SW480 (cell line): ENCODE measurements at regions not wholly inside any gene's neighbourhood (a gene's known extent, or its start where the extent isn't known, plus 50 kb on each side); places are given as distances from the start of the nearest gene placed in this dataset.

Source experiments
- DNase-seq: peaks from one replicate; pipeline ENCODE4 v3.0.0-alpha.2; 2016; ENCODE audit warnings: low spot score

DNA sequence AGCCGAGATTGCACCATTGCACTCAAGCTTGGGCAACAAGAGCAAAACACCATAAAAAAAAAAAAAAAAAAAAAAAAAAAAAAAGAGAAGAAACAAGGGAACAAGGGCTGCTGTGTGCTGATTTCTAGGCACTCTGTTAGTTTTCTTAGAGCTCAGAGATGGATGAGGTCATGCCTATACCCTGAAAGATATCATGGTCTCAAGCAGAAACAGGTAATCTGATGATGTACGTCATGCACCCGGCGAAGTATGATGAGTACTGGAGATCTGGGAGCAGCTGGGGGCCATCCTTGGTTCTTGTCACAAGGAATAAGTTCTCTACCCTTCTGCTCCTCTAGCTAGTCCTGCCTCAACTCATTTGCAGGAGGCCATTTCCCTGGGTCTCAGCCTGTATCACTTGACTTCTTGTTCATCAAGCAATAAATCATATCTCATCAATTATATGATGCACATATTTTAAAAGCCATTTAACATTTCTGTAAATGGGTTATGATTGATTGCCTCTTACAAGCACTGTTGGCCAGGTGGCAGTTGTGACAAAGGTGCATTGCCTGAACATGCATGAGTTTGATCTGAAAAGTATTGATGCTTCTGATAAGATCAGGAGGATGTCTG, 517.2 kb downstream of the DHX35 start:
- DNase-seq = no peak

DNA sequence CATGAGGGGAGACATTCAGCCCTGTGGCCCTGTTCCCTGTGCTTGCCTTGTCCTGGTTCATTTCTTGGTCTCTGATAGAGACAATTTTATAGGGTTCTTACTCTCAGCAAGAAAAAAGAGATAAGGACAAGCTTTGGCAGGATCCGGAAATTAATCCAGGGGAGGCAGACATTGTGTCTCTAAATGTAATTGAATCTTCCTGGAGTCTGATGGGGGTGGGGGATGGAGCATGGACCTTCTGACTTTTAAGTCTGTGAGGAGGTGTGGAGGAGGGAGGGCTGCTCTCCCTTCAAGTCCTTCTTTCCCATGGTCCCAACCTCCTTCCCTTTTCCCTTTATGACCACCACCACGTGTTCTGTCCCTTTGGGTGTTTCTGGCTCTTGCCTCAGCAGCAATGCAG, 512.7 kb downstream of the DHX35 start:
- no peak for DNase-seq

DNA sequence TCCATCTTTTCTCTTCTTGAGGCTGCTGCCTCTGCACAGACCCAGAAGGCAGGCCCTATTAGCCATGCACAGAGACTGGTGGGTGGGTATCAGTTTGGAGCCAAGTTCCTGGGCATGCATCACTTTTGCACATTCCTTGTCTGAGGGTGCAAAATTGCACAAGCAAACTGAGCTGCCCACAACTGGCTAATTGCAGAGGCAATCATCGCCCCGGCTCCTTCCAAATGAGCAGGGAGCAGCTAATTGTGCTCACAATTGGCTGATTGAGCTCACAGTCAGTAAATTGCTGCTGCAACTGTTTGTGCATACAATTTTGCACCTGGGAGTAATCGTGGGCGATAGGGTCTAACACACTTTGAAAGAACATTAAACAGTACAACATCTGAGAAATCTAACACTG, 511.4 kb downstream of the DHX35 start:
- no peak for DNase-seq

DNA sequence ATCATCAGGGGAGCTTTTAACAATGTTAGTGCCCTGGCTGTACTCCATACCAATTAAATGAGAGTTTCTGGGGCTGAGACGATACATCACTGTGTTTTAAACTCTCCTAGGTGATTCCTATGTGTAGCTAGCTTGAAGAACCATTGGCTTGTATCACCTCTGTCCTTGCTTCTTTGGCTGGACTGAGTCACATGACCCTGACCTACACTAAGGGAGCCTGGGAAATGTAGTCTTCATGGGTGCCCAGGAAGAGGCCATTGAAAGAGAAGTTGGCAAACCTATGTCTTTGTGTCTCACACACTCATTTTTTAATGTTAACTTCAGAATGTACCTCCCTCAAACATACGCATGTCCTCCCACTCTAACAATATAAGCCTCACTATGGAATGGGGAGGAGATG, 506.6 kb downstream of the DHX35 start:
- DNase-seq = peak; percentile 43

DNA sequence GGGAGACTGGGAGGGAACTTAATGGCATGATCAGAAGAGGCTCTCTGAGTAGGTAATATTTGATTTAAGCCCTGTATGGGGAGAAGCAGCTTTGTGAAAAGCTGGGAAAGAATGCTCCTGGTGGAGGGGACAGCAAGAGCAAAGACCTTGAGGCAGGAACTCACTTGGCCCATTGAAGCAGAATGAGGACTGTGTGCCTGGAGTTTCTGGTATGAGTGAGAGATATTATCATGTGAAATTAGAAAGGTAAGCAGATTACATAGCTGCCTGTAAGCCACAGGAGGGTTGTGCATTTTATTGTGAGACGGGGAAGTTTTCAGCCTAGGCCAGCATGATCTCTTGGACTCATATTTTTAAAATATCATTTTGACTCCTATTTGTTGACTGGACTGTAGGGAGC, 502.1 kb downstream of the DHX35 start:
- no peak for DNase-seq

DNA sequence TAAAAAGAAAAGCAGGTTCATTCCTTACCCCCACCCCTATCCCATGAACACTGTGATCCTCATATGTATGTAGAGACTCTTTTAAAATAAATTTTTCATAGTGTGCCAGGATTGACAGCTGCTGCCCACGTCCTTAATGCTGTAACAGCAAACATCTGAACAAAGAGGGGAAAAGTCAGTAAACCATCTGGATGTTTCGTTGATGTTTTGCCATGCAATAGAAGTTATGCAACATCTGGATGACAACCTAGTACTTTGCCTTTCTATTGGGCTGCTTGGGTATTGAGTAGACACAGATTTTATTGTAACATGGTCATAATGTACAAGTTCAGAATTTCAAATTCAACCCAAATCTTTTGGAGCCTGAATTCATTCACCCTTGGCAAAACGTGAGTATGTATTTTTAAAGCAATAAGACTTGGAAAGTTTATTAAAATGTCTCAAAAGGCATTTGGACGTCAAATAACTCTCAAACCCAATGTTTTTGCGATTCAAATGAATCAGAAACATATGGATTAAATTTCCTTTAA, 500.3 kb downstream of the DHX35 start:
- DNase-seq = no peak

DNA sequence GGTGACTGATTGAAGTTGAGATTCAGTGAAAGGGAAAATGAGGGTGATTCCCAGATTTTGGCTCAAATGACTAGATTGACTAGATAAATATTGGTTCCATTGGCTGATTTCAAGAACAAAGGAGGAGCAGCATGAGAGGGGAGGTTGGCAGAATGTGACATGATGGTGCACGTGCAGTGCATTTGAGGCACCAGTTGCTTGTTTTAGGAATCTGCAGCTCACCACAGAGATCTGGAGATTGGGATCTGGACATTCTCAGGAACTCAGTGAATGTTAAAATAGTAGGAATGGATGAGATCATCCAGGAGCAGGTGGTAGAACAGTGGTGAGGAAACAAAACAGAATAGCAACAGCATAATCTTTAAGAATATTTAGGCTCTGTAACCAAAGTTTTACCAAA, 496.3 kb downstream of the DHX35 start:
- no peak for DNase-seq

DNA sequence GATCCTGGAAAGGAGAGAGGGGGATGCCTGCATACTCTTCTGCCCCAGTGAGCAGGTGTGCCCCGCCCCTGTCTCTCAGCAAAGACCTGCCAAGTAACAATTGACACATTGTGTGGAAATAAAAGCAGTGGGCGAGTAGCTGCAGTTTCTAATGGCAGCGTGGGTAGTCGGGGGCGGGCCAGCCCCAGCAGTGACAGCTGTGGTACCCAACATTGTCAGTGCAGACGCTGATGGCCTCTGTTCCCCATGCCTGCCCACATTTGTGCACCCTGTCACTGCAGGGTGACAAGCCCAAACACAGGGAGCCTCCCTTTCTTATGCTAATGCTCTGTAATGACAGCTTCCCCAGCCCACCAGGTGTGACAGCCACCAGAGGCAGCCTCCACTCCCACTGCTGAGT, 491.7 kb downstream of the DHX35 start:
- DNase-seq = peak; percentile 84

DNA sequence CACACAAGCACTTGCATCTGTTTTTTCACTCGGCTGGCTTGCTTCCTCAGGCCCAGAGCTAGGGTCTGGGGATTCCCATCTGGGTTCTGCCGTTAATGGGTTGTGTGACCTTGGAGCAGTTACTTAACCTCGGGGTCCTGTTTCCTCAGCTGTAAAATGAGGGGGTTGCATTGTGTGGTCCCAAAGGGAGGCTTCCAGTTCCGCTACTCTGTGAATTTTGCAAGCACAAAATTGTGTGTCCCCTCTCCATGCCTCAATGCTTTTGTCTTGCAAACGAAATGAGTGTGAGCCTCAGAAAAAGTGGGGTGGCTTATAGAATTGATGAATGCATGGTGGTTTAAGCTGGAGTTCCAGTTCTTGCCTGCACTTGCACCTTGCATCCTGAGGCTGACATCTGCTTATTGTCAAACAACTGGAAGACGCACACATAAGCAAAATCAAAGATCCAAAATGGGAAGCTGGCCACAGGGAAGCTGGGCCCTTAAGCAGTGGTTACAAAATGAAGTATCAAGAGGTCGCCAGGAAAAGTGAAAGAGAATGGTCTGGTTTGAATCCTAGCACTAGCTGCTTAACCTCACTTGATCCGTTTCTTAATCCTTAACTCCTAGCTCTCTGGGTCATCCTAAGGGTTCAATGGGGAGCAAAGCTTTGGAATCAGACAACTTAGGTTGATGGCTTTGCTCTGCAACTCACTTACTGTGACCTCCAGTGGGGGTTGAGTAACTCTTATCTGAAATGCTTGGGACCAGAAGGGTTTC, 490.6 kb downstream of the DHX35 start:
- DNase-seq = no peak

DNA sequence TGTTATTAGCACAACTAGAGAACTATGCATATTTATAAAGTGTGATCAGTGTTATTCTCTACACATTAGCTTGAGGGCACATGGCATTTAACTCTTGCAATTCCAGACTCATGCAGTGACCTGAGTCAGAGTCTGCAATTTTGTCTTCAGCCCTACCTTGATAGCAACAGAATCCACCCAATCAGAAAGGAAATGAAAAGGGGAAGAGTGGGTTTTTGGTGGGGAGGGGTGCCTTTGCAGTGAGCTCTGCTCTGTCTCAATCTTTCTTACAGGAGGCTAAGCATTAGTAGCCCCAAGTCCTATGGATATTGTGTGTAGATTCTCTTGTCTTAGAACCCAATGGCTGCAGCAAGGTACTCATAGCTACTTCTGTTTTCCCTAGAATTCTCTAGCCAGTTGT, 489.2 kb downstream of the DHX35 start:
- DNase-seq = no peak

DNA sequence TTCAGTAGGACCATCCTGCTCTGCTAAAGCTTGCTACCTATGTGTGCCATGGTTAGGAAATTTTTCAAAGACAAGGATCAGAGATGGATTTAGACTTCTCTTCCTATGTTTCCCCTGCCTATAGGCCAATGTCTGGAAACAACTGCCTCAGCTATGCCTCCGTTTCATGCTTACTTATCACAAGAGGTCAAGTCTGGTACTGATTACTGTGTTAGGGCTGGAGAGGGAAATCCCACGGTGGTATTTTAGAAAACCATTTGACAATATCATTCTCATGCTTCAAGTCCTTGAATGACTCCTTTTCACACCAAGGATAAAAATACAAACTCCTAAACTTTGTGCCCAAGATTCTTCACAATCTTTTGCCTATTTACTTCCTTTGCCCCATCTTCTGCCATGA, 484.3 kb downstream of the DHX35 start:
- no peak for DNase-seq

DNA sequence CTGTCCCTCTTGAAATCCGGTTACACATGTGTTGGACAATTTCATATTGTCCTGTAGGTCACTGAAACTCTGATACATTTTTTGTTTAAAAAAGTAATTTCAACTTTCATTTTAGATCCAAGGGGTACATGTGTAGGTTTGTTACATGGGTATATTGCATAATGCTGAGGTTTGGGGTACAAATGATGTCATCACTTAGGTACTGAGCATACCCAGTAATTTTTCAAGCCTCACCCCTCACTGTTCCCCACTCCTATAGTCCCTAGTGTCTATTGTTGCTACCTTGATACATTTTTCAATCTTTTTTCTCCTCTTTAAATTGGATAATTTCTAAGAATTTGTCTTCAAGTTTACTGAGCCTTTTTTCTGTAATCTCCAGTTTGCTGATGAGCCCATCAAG, 483.0 kb downstream of the DHX35 start:
- no peak for DNase-seq

DNA sequence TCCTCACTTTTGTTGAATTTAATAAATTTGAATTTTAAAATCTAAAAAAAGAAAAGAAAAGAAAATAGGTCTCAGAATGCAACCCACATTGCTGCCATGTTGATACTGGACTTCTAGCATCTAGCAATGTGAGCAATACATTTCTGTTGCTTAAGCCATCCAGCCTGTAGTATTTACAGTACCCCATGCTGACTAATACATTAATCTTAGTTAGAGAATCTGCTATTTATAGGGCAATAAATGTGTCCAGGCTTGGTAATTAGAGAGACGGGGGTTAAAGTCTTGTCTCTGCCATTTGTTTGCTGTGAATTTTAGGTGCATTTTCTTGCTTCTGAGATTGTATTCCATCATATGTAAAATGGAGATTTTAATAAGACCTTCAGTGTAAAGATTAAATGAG, 471.3 kb downstream of the DHX35 start:
- no peak for DNase-seq

DNA sequence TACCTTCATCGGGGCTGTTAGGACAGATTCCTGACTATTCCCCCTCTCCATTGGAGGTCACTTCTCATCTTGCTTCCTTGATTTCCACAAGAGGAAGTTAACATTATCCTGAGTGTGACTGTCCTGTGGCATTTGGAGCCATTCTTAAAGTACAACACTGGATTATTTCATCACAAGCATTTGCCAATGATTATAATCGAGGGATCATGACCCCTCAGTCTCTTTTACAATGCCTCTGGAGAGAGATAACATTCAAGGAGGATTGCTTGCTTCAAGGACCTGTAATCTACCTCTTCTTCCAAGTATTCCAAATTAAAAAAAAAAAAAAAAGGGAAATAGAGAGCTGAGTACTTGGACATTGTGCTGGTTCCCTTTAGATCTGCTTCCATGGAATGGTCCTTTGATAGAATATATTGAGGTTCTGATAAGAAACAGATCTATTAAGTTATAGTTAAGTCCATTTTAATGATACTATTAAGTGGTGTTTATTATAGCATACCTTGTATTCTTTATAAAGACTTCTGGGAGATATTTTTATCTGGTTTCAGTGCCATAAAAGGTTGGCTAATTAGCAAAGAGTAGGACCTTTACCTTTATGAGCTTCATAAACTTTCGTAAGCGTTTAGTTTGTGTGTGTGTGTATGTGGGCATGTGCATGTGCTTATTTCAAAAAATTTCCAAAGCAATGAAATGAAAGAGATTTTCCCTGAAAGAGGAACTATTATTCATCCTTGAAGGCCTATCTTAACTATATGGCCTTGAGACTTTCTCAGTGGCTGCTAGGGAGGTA, 469.1 kb downstream of the DHX35 start:
- DNase-seq = no peak

DNA sequence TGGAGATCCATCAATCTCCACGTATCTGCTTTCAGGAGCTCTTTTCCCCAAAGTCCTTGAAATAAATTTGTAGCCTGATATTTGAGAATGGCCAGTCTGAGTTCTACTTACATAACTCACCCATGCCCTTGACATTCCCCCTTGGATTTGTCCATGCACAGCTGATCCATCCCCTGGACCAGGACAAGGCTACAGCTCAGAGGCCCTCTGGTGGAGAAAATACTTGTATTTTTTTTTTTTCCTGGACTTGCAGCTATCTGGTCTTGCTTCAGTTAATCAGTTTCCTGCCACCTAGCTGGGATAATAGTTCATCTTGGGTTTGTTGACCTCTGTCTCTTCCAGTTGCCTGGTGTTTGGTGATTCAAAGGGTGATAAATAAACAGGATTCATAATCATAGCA, 467.6 kb downstream of the DHX35 start:
- DNase-seq = peak; percentile 53

DNA sequence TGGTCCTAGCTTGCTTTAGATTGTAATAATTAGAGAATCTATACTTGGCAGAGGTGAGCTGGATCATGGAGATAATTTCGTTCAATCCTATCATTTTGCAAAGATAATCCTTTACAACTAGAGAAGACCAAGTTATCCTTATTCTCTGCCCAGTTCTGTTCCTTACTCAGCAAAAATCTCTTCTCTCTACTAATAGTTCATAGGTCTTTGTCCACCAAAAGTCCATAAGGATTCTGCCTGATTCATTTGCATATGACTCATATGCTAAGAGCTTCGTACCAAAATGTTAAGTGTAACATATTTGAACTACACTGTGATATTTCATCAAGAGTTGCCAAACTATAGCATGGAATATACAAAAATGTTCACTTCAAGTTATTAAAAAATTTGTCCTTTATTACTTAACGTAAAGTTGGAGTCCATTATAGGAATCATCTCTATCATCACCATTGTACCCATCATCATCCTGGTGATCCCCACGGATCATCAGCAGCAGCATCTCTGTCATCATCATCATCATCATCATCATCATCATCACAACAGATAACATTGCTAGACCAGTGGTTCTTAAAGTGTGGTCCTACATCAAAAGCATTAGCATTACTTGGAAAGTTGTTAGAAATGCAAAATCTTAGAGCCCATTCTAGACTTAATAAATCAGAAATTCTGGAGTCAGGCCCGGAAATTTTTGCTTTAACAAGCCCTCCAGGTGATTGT, 463.0 kb downstream of the DHX35 start:
- no peak for DNase-seq

DNA sequence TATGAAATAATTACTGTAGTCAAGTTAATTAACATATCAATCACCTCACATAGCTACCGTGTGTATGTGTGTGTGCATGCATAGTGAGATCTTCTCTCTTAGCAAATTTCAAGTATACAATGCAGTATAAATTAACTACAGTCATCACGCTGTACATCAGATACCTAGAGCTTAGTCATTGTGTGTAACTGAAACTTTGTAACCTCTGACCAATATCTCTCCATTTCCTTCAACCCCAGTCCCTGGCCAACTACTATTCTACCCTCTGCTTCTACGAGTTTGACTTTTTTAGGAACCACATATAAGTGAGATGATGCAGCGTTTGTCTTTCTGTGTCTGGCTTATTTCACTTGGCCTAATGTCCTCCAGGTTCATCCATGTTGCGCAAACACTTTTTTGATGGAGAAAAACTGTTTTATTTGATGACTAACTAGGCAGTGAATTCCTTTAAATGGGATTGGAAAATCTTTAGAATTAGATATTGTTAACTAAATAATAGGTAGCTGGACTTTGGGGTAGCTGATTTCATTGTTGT, 459.5 kb downstream of the DHX35 start:
- no peak for DNase-seq

DNA sequence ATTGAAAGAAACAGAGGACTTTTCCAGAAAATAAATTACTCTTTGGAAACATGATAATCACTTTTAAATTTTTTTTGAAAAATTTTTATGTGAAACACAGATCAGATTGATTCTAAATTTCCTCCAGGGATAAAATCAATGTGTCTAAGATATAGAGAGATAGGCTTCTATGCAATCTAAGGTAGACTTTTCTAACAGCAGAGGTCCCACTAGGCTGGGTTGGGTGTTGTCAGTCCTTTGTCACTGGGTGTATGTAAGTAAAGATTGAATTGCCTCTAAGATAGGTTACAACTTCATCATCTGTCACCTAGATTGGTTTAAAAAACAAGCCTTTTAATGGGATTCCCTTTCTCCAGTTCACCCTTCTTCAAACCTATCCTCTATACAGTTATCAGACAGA, 449.9 kb downstream of the DHX35 start:
- no peak for DNase-seq

DNA sequence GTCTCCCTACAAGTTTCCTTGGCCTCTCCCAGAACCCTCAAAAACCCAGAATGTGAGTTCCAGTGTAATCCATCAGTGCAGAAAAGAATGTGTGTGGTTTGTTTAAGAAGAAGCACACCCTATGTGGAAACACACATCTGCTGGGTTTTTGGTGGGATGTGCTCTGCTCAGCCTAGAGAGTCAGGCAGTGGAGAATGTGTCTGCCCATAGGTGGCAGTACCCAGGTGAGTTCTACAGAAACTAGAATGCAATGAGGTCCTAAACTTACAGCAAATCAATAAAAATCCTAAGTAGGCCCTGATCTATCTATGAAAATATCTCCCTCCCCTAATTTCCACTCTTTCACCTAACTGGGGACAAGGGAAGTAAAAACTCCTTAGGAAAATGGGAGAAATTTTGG, 437.3 kb downstream of the DHX35 start:
- DNase-seq = no peak

DNA sequence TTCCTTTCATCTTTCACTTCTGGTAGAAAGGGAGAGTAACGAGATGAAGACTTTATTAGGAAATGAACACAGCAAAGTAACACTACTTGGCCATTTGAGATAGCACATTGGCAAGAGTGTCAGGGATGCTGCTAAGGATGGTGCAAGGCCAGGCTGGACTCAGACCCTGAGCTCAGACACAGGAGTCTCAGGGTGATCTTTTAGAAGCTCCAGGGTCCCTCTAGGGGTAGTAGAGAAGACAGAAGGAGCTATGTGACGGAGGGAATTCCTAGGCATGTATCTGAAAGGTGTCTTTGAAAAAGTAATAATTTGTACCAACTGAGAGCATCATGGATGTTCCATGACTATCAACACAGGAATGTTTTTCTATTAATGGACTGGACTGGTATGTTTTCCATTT, 436.5 kb downstream of the DHX35 start:
- DNase-seq = no peak

DNA sequence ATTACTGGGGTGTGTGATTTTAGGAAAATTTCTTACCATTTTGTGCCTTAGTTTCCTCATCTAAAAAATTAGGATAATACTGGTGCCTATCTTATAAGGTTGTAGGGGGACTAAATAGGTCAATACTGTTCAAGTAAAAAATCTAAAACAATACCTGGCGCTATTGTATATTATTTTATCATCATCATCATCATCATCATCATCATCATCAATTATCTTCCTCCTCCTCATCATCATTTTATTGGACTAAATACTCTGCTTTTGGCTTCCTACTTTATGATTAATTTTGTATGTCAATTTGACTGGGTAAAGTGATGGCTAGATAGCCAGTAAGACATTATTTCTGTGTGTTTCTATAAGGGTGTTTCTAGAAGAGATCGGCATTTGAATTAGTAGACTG, 435.5 kb downstream of the DHX35 start:
- no peak for DNase-seq
